Hematopoietic multipotent progenitor cell (in vitro differentiated cells): ENCODE measurements at regions not wholly inside any gene's neighbourhood (a gene's known extent, or its start where the extent isn't known, plus 50 kb on each side); places are given as distances from the start of the nearest gene placed in this dataset. TPM values are rescaled to one million over a fixed set of nuclear protein-coding genes. Genes with fewer than 3 reads are reported as not detected.
"Not testable (repeated sequence)": the region's sequence is repeated elsewhere in the genome, so short reads cannot be mapped to it uniquely, and the experiment has no call there.

Experiments
- DNase-seq, 3 donors: peaks; one replicate each; pipeline ENCODE4 v3.0.0-alpha.2; 2011 to 2015; ENCODE audit warnings: low read depth in 2 of 3, low spot score in 2 of 3
- small RNA-seq: library from RNA; depleted of rRNA; stranded (forward); fragments of <200 nt; gene quantifications from one replicate; pipeline ENCODE3, GENCODE V24; 2012

DNA sequence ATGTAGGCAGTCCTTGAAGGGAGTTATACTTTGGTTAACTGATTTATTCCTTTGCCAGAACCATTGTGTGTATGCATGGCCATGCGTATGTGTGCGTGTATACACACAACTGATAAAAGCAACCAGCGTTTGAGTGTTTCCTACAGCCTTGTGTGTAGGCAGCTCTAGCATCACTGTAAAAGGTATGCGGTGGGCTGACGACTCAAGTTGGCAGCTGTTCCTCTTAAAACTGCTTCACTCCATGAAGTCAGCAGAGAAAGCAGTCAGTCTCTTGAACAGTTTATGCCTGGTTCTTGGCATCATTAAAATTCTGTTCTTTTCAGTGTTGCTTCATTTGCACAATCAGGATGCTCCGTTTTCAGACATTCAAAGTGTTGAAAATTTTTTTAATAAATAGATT, 103.5 kb upstream of the FRMPD4 start:
- DNase-seq: no peak

DNA sequence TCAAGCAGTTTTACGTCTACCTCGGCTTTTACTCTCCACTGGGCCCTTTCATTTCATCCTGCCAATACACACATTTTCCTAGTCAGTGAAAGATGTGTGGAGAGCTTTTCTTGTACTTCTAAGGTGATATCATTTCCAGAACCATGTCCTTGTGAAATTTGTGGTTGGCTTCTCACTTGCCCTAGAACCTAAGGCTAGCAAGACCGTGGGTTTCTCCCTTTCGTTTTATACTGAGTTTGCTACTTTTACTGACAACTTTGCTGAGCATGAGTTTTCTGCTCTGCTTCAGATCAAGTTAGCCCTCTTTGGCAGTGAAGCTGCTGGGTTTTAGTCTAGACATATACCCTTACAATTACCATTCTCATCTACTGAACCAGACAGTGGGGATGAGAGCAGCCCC, 95.7 kb upstream of the FRMPD4 start:
- no peak for DNase-seq

DNA sequence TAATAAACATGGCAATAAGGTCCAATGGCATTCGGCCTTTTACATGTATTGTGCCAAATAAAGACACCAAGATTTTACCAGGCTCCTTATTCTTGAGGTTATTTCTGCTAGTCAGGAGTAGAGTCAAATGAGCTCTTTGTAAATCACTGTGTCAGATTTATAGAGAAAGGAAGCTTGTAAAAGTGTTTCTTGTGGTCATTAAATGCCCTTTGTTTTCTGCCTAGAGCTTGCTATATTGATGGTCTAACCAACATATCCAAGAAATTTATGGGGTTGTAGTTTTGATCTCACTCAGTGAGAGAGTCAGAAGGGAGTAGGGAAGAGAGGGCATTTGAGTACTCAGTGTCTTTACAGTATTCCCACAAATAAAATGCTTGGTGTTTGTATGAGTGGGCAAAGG, 86.2 kb upstream of the FRMPD4 start:
- DNase-seq: no peak

DNA sequence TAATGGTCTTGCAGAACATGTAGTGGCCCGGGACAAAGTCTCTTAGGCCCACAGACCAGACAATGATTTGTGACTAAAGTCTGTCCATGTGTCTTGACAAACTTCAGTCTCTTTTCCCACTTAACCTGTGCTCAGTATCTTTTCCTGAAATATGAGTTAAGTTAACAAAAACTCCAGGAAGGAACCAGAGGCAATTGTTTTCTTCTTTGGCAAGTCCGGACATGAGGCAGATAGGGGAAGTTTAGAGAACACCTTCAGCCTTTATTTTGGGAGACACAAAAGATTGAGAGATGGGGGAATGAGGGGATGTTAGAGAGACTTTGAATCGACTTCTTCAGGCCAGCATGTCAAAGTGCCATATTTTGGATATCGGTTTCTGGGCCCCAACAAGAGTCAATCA, 80.2 kb upstream of the FRMPD4 start:
- DNase-seq: no peak

DNA sequence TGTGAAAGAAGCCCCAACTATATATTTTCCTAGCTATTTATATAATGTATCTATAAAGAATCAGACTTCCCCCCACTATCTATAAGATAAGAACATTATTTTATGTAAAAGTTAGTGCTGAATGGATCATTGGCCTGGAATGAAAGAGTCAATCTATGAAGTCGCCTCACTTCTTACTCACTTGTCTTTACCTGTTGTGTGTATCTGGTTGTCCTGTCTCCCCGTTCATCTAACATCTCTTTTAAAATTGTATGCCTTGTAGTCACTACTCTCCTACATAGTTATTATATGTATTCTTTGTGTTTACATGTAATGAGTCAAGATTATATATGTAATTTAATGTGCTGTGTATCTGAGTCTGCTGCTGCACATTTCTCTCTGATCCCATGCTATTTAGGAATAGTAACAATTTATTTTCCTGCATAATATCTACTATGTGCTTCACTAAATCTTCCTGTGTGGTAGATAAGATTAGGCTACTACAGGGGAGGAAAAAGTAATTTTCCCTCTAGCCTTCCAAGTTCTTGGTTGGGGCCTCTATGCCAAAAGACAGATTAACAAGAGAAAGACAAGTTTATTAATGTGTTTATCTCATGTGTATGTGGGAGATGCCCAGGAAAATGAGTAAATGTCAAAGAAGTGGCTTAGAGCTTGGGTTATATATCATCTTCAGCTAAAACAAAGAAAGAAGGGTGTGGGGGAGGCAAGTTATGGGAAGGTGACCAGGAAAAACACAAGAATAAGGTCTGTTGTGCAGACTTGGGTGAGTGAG, 77.6 kb upstream of the FRMPD4 start:
- no peak for DNase-seq

DNA sequence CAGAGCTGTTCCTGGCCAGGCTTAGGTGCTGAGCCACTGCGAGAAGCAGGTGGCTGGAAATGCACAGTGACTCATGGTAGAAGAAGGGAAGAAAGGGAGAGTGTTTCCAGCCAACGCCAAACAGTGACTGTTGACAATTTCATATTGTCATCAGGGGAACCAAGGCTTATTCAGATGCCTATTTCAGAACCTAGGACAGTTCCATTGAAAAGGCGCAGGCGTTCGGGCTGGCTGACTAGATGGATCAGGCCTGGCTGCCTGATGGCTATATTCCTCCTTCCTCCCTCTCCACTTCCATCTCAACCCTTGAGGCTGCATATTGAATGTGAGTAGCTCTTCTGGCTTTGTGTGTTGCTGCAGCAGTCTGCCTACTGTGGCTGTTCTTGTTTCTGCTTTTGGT, 73.0 kb upstream of the FRMPD4 start:
- peak in 1 of 3 donors; percentile 0 for DNase-seq

DNA sequence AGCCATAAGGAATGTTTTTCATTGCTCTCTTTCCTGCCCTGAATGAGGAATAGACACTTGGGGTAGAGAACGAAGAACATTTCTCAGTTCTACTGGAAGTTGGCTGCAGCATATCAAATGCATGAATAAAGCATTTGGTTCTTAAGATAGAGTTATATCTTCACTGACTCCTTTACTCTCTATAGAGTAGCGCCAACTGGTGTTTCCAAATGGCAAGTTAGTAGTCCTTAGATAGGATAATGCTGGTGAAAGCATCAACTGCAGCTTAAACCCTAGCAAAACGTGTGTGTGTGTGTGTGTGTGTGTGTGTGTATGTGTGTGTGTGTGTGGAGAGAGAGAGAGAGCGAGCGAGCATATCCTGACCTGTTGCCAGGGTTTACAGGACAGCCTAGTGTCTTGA, 62.2 kb upstream of the FRMPD4 start:
- no peak for DNase-seq

DNA sequence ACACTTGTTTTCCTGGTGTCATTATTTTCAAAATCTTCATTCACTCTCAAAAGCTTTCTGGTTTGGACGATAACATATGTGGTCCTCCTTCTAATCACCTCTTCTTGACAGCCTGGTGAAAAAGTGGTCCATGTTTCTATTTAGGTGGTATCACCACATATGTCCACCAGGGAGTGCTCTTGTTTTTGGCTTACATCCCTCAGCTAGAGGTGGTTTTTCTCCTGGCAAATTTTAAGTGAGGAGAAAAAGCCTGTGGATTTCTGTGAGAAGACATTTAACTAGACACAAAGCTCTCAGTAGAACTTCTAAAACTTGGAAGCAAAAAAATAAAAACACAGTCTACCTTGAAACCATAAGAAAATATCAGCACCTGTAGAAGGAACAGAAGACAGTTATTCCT, 58.0 kb upstream of the FRMPD4 start:
- peak in 1 of 3 donors; percentile 6 for DNase-seq

DNA sequence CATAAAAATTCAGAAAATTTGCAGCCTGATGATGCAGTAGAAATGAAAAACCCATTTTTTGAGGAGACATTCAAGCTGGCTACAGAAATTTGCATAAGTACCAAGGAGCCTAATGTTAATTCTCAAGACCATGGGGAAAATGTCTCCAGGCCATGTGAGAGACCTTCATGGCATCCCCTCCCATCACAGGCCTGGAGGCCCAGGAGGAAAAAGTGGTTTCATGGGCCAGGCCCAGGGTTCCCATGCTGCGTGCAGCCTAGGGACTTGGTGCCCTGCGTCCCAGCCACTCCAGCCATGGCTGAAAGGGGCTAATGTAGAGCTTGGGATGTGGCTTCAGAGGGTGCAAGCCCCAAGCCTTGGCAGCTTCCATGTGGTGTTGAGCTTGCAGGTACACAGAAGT, 55.3 kb upstream of the FRMPD4 start:
- not testable (repeated sequence) for DNase-seq

Small RNAs in the stretch of these regions (small RNA-seq; reads per million reads assigned to genes)
- not detected for gene RF00019
